ENCODE measurements at regions not wholly inside any gene's neighbourhood (a gene's known extent, or its start where the extent isn't known, plus 50 kb on each side); places are given as distances from the start of the nearest gene placed in this dataset.

DNA sequence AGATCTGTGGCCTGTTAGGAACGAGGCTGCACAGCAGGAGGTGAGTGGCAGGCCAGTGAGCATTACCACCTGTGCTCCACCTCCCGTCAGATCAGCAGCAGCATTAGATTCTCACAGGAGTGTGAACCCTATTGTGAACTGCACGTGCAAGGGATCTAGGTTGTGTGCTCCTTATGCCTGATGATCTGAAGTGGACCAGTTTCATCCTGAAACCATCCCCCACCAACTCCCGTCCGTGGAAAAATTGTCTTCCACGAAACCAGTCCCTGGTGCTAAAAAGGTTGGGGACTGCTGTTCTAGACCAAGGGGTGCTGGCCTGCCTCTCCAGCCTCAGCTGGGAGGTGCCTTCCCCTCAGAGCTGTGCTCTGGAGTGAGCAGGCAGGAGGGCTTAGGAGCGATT is 61.4 kb downstream of the RPLP1 start:
- no peak for DNase-seq (ENCODE audit: low spot score)
- Histone ChIP-seq H3K9ac (ENCODE audit: low read depth in 1 of 2, low read length in 2 of 2) (no peak overlapping the region), H3K9me3 (ENCODE audit: control insufficient read depth in 4 of 4, low read length in 3 of 4) (no peaks in the 10 kb centered on the region), H3K36me3 (ENCODE audit: control insufficient read depth in 4 of 4, insufficient read depth in 3 of 4, low read depth in 1 of 4, low read length in 3 of 4) (no peaks in the 10 kb centered on the region), H3K4me1 (ENCODE audit: control insufficient read depth in 4 of 4, insufficient read depth in 4 of 4, low read length in 3 of 4) (no peaks in the 10 kb centered on the region), H3K4me3 (ENCODE audit: low read depth in 1 of 3, low read length in 3 of 3) (no peak overlapping the region), H3K27me3 (ENCODE audit: control insufficient read depth in 4 of 4, insufficient read depth in 4 of 4, low read length in 3 of 4) (no peaks in the 10 kb centered on the region), H3K27ac (ENCODE audit: low read depth in 1 of 2, low read length in 2 of 2) (no peak overlapping the region)
- TF ChIP-seq EGR1 (IDR thresholded peaks at IDR 0.05; ENCODE audit: low read depth in 2 of 2) = no peak
- TF ChIP-seq, protein P1, sequence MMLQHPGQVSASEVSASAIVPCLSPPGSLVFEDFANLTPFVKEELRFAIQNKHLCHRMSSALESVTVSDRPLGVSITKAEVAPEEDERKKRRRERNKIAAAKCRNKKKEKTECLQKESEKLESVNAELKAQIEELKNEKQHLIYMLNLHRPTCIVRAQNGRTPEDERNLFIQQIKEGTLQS (IDR thresholded peaks at IDR 0.05) = no peak
- TF ChIP-seq, protein P2, sequence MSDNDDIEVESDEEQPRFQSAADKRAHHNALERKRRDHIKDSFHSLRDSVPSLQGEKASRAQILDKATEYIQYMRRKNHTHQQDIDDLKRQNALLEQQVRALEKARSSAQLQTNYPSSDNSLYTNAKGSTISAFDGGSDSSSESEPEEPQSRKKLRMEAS (IDR thresholded peaks at IDR 0.05) = no peak
- no peak for TF ChIP-seq HNF4G (IDR thresholded peaks at IDR 0.05)
- TF ChIP-seq, protein P3, sequence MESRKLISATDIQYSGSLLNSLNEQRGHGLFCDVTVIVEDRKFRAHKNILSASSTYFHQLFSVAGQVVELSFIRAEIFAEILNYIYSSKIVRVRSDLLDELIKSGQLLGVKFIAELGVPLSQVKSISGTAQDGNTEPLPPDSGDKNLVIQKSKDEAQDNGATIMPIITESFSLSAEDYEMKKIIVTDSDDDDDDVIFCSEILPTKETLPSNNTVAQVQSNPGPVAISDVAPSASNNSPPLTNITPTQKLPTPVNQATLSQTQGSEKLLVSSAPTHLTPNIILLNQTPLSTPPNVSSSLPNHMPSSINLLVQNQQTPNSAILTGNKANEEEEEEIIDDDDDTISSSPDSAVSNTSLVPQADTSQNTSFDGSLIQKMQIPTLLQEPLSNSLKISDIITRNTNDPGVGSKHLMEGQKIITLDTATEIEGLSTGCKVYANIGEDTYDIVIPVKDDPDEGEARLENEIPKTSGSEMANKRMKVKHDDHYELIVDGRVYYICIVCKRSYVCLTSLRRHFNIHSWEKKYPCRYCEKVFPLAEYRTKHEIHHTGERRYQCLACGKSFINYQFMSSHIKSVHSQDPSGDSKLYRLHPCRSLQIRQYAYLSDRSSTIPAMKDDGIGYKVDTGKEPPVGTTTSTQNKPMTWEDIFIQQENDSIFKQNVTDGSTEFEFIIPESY (IDR thresholded peaks at IDR 0.05) = no peak
- no peak for TF ChIP-seq RAD21 (IDR thresholded peaks at IDR 0.05)
- TF ChIP-seq JUND (IDR thresholded peaks at IDR 0.05) = no peak
- no peak for TF ChIP-seq HNF4A (conservative IDR thresholded peaks at IDR 0.05)
- no peak for TF ChIP-seq SP1 (IDR thresholded peaks at IDR 0.05)
- TF ChIP-seq, protein P4, sequence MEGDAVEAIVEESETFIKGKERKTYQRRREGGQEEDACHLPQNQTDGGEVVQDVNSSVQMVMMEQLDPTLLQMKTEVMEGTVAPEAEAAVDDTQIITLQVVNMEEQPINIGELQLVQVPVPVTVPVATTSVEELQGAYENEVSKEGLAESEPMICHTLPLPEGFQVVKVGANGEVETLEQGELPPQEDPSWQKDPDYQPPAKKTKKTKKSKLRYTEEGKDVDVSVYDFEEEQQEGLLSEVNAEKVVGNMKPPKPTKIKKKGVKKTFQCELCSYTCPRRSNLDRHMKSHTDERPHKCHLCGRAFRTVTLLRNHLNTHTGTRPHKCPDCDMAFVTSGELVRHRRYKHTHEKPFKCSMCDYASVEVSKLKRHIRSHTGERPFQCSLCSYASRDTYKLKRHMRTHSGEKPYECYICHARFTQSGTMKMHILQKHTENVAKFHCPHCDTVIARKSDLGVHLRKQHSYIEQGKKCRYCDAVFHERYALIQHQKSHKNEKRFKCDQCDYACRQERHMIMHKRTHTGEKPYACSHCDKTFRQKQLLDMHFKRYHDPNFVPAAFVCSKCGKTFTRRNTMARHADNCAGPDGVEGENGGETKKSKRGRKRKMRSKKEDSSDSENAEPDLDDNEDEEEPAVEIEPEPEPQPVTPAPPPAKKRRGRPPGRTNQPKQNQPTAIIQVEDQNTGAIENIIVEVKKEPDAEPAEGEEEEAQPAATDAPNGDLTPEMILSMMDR (IDR thresholded peaks at IDR 0.05; ENCODE audit: low read depth, low read length, missing input control) = no peak
- no peak for TF ChIP-seq RXRA (IDR thresholded peaks at IDR 0.05)
- no peak for TF ChIP-seq TAF1 (conservative IDR thresholded peaks at IDR 0.05)
- TF ChIP-seq GABPA (IDR thresholded peaks at IDR 0.05 in 1 of 2, conservative IDR thresholded peaks at IDR 0.05 in 1 of 2) = no peak
- no peak for TF ChIP-seq FOXA2 (IDR thresholded peaks at IDR 0.05)
- 81% methylated on average over 7 of the region's 7 CpGs for WGBS

DNA sequence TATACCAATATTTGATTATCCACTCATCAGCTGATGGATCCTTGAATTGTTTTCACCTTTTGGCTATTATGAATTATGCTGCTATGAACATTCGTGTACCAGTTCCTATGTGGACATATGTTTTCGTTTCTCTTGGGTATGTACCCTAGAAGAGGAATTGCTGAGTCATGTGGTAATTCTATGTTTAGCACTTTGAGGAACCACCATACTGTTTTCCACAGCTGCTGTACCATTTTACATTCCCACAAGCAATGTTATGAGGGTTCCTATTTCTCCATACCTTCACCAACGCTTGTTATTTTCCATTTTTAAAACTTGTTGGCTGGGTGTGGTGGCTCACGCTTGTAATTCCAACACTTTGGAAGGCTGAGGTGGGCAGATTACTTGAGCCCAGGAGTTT is 62.9 kb downstream of the RPLP1 start:
- H3K9me3 ChIP-seq (ENCODE audit: control insufficient read depth in 4 of 4, low read length in 3 of 4) = no peaks in the 10 kb centered on the region
- no peaks in the 10 kb centered on the region for H3K4me1 ChIP-seq (ENCODE audit: control insufficient read depth in 4 of 4, insufficient read depth in 4 of 4, low read length in 3 of 4)
- no peaks in the 10 kb centered on the region for H3K36me3 ChIP-seq (ENCODE audit: control insufficient read depth in 4 of 4, insufficient read depth in 3 of 4, low read depth in 1 of 4, low read length in 3 of 4)
- WGBS = 88% methylated on average over 4 of the region's 4 CpGs
- H3K27me3 ChIP-seq (ENCODE audit: control insufficient read depth in 4 of 4, insufficient read depth in 4 of 4, low read length in 3 of 4) = no peaks in the 10 kb centered on the region
- no peak overlapping the region for H3K4me3 ChIP-seq (ENCODE audit: low read depth in 1 of 3, low read length in 3 of 3)
- H3K9ac ChIP-seq (ENCODE audit: low read depth in 1 of 2, low read length in 2 of 2) = no peak overlapping the region
- TF ChIP-seq, protein P5, sequence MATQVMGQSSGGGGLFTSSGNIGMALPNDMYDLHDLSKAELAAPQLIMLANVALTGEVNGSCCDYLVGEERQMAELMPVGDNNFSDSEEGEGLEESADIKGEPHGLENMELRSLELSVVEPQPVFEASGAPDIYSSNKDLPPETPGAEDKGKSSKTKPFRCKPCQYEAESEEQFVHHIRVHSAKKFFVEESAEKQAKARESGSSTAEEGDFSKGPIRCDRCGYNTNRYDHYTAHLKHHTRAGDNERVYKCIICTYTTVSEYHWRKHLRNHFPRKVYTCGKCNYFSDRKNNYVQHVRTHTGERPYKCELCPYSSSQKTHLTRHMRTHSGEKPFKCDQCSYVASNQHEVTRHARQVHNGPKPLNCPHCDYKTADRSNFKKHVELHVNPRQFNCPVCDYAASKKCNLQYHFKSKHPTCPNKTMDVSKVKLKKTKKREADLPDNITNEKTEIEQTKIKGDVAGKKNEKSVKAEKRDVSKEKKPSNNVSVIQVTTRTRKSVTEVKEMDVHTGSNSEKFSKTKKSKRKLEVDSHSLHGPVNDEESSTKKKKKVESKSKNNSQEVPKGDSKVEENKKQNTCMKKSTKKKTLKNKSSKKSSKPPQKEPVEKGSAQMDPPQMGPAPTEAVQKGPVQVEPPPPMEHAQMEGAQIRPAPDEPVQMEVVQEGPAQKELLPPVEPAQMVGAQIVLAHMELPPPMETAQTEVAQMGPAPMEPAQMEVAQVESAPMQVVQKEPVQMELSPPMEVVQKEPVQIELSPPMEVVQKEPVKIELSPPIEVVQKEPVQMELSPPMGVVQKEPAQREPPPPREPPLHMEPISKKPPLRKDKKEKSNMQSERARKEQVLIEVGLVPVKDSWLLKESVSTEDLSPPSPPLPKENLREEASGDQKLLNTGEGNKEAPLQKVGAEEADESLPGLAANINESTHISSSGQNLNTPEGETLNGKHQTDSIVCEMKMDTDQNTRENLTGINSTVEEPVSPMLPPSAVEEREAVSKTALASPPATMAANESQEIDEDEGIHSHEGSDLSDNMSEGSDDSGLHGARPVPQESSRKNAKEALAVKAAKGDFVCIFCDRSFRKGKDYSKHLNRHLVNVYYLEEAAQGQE (IDR thresholded peaks at IDR 0.05) = no peak
- TF ChIP-seq FOXA2 (IDR thresholded peaks at IDR 0.05) = no peak
- TF ChIP-seq FOXA1 (IDR thresholded peaks at IDR 0.05) = no peak
- no peak for TF ChIP-seq HNF4A (conservative IDR thresholded peaks at IDR 0.05)
- TF ChIP-seq, protein P4 (IDR thresholded peaks at IDR 0.05; ENCODE audit: low read depth, low read length, missing input control) = no peak
- TF ChIP-seq RAD21 (IDR thresholded peaks at IDR 0.05) = no peak
- TF ChIP-seq TAF1 (conservative IDR thresholded peaks at IDR 0.05) = no peak
- no peak for TF ChIP-seq HNF4G (IDR thresholded peaks at IDR 0.05)
- no peak for TF ChIP-seq EGR1 (IDR thresholded peaks at IDR 0.05; ENCODE audit: low read depth in 2 of 2)
- H3K27ac ChIP-seq (ENCODE audit: low read depth in 1 of 2, low read length in 2 of 2) = no peak overlapping the region
- DNase-seq (ENCODE audit: low spot score) = no peak

Measured in liver (tissue), 8 donors.